HEK293T (cell line): ENCODE measurements at regions not wholly inside any gene's neighbourhood (a gene's known extent, or its start where the extent isn't known, plus 50 kb on each side); places are given as distances from the start of the nearest gene placed in this dataset.

ENCODE experiments used
- ARNT ChIP-seq: fragments of 450-650 bp; IDR thresholded peaks from 2 replicates; pipeline ENCODE4 v1.6.1; 2017; ENCODE audit warnings: mild to moderate bottlenecking
- BHLHE40 ChIP-seq: fragments of 450-650 bp; IDR thresholded peaks from 2 replicates; pipeline ENCODE4 v1.6.1; 2016; ENCODE audit warnings: mild to moderate bottlenecking, moderate library complexity, borderline replicate concordance
- FOXA1 ChIP-seq: fragments of 450-650 bp; IDR thresholded peaks from 2 replicates; pipeline ENCODE4 v1.6.1; 2016; ENCODE audit warnings: mild to moderate bottlenecking
- FOXK2 ChIP-seq: fragments of 450-650 bp; IDR thresholded peaks from 2 replicates; pipeline ENCODE4 v1.6.1; 2016; ENCODE audit warnings: mild to moderate bottlenecking
- FOXM1 ChIP-seq: fragments of 450-650 bp; IDR thresholded peaks from 2 replicates; pipeline ENCODE4 v1.6.1; 2017; ENCODE audit warnings: mild to moderate bottlenecking, borderline replicate concordance
- HDGF ChIP-seq: fragments of 450-650 bp; IDR thresholded peaks from 2 replicates; pipeline ENCODE4 v1.6.1; 2017; ENCODE audit warnings: antibody characterized with exemption, borderline replicate concordance
- L3MBTL2 ChIP-seq: fragments of 450-650 bp; conservative IDR thresholded peaks from 2 replicates; pipeline ENCODE4 v1.6.1; 2016; ENCODE audit warnings: mild to moderate bottlenecking
- NFRKB ChIP-seq: fragments of 450-650 bp; IDR thresholded peaks from 2 replicates; pipeline ENCODE4 v1.6.1; 2016; ENCODE audit warnings: mild to moderate bottlenecking, moderate library complexity
- SP1 ChIP-seq: fragments of 450-650 bp; IDR thresholded peaks from 2 replicates; pipeline ENCODE4 v1.6.1; 2017
- SUZ12 ChIP-seq: fragments of 450-650 bp; IDR thresholded peaks from 2 replicates; pipeline ENCODE4 v1.6.1; 2016; ENCODE audit warnings: mild to moderate bottlenecking
- TARDBP ChIP-seq: fragments of 450-650 bp; IDR thresholded peaks from 2 replicates; pipeline ENCODE4 v1.6.1; 2016
- ZNF384 ChIP-seq: fragments of 450-650 bp; IDR thresholded peaks from 2 replicates; pipeline ENCODE4 v1.6.1; 2016
- TF ChIP-seq, protein P1 (sequence below): fragments of 450-650 bp; IDR thresholded peaks from 2 replicates; pipeline ENCODE4 v1.6.1; 2016

GRCh38 chr2:40511661-40512213 is 59.8 kb upstream of the SLC8A1 start:
- TF ChIP-seq SP1 (no peak), L3MBTL2 (no peak), SUZ12 (no peak), NFRKB (no peak), TARDBP (no peak), FOXA1 (no peak), FOXK2 (no peak), FOXM1 (no peak), ARNT (no peak), BHLHE40 (no peak), ZNF384 (no peak), HDGF (no peak)
- TF ChIP-seq, protein P1, sequence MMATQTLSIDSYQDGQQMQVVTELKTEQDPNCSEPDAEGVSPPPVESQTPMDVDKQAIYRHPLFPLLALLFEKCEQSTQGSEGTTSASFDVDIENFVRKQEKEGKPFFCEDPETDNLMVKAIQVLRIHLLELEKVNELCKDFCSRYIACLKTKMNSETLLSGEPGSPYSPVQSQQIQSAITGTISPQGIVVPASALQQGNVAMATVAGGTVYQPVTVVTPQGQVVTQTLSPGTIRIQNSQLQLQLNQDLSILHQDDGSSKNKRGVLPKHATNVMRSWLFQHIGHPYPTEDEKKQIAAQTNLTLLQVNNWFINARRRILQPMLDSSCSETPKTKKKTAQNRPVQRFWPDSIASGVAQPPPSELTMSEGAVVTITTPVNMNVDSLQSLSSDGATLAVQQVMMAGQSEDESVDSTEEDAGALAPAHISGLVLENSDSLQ = no peak
